ENCODE measurements at regions not wholly inside any gene's neighbourhood (a gene's known extent, or its start where the extent isn't known, plus 50 kb on each side); places are given as distances from the start of the nearest gene placed in this dataset.

DNA sequence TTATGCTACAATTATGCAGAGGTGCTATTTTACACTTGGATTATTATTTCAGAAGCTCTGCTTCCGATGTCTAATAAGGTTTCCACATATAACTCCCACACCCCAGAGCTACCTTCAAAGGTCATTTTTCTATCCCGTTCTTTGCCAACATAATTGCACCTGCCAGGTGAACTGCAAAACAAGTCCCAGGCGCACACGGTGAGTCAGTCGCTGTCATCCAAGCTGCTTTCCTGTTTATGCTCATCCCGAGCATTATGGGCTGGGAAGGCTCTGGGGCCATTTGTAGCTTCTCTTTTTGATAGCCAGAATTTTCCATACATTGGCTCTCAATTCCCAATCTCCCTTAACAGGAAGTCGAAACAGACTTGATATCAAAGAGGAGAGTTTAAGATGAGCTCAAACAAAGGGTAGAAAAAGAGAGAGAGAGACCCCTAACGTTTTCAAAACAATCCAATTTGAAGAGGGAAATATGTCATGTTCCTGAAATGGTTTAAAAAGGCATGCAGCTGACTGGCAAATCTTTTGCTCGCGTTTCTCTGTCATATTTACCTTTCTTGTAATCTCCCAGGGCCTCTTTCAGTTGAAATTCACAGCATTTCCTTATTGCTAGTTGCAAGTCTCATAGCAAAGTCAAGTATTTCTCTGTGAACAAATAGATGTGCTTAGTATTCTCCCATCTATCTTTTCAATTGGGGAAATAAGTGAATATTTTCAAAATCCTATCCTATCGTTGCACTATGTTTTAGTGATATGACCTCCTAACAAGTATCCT lies 815.9 kb downstream of the KCNA4 start:
- TF ChIP-seq, protein P1, sequence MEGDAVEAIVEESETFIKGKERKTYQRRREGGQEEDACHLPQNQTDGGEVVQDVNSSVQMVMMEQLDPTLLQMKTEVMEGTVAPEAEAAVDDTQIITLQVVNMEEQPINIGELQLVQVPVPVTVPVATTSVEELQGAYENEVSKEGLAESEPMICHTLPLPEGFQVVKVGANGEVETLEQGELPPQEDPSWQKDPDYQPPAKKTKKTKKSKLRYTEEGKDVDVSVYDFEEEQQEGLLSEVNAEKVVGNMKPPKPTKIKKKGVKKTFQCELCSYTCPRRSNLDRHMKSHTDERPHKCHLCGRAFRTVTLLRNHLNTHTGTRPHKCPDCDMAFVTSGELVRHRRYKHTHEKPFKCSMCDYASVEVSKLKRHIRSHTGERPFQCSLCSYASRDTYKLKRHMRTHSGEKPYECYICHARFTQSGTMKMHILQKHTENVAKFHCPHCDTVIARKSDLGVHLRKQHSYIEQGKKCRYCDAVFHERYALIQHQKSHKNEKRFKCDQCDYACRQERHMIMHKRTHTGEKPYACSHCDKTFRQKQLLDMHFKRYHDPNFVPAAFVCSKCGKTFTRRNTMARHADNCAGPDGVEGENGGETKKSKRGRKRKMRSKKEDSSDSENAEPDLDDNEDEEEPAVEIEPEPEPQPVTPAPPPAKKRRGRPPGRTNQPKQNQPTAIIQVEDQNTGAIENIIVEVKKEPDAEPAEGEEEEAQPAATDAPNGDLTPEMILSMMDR (IDR thresholded peaks at IDR 0.05 in 4 of 5, conservative IDR thresholded peaks at IDR 0.05 in 1 of 5) = no peak
- TF ChIP-seq POLR2A (IDR thresholded peaks at IDR 0.05) = no peak
